ENCODE measurements at regions not wholly inside any gene's neighbourhood (a gene's known extent, or its start where the extent isn't known, plus 50 kb on each side); places are given as distances from the start of the nearest gene placed in this dataset.

DNA sequence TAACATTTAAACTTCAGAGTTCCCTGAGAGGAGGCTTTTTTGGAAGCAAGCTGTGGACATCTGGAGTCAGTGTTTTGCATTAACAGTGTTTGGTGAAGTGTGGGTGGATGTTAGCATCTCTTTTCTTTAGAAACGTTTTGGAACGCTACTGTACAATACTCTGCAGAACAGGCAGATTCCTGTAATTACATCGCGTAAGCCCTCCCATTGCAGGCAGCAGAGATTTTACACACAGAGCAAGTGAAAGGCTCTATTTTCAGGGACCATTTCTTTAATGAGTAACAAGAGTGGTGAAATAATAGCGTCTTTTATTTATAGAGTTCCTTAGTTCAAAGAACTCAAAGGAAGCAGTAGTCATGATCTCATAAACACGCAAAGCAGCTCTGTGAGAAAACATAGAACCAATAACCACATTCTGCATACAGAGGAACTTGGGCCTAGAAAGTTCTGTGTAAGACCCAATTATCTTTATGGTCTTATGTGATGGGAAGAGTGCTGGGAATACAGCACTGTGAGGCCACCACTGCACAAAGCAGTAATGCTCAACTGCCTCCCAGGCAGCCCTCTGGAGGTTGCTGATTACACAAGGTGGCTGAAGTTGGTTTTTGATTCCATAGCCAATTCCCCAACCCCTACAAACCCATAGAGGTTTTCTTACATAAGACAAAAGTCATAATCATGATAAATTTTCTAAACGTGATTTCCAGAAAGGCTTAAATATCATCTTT, 298.7 kb upstream of the EPHA5 start:
- no peaks in the 10 kb centered on the region for H3K36me3 Mint-ChIP-seq (ENCODE audit: low read depth)
- H3K27ac Mint-ChIP-seq = no peak overlapping the region
- H3K27me3 Mint-ChIP-seq (ENCODE audit: low read depth) = no peaks in the 10 kb centered on the region
- peaks cover 2% of the 10 kb centered on the region for H3K9me3 Mint-ChIP-seq
- H3K4me1 Mint-ChIP-seq (ENCODE audit: low read depth) = no peaks in the 10 kb centered on the region
- CTCF ChIA-PET = no interaction called here
- no peak for DNase-seq
- intact Hi-C loops (cut with micrococcal nuclease) = no loop called here
- H3K4me3 Mint-ChIP-seq = no peak overlapping the region

- Mint-ChIP-seq H3K27ac (no peak overlapping the region), H3K27me3 (ENCODE audit: low read depth) (no peaks in the 10 kb centered on the region), H3K4me1 (ENCODE audit: low read depth) (no peaks in the 10 kb centered on the region), H3K4me3 (no peak overlapping the region), H3K36me3 (ENCODE audit: low read depth) (no peaks in the 10 kb centered on the region), H3K9me3 (peaks cover 7% of the 10 kb centered on the region)
- CTCF ChIA-PET = interaction anchor here (0.6 kb wide), 1 partner anchor 975 kb away, joined by 4 read pairs; no protein-coding TSS in a partner anchor
- DNase-seq = no peak
- intact Hi-C loops (cut with micrococcal nuclease) = no loop called here
Observed at GRCh38 chr4:65960751-65961150, 290.5 kb upstream of the EPHA5 start.

- H3K36me3 Mint-ChIP-seq (ENCODE audit: low read depth) = no peaks in the 10 kb centered on the region
- intact Hi-C loops (cut with micrococcal nuclease) = no loop called here
- H3K9me3 Mint-ChIP-seq = peaks cover 11% of the 10 kb centered on the region
- no peak overlapping the region for H3K27ac Mint-ChIP-seq
- no peaks in the 10 kb centered on the region for H3K27me3 Mint-ChIP-seq (ENCODE audit: low read depth)
- H3K4me3 Mint-ChIP-seq = no peak overlapping the region
- no peaks in the 10 kb centered on the region for H3K4me1 Mint-ChIP-seq (ENCODE audit: low read depth)
- DNase-seq = no peak
- CTCF ChIA-PET = no interaction called here
Observed at GRCh38 chr4:65954416-65954815, 284.1 kb upstream of the EPHA5 start.

DNA sequence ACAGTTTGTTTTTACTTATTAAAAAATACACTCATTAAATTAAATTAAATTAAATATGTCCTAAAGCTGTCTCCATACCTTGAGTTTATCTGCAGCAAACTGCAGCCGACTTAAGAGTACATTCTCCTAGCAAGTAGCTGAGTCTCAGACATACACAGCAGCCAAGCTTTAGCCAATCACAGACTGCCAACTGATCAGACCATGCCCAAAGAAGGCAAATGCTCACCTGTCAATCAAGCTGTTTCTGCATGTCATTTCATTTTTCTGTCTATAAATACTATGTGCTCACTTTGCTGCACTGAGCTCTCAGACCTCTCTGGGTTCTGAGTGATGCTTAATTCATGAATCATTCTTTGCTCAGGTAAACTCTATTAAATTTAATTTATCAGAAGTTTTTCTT, 280.9 kb upstream of the EPHA5 start:
- Mint-ChIP-seq H3K27ac (no peak overlapping the region), H3K36me3 (ENCODE audit: low read depth) (no peaks in the 10 kb centered on the region), H3K4me3 (no peak overlapping the region), H3K4me1 (ENCODE audit: low read depth) (no peaks in the 10 kb centered on the region), H3K27me3 (ENCODE audit: low read depth) (no peaks in the 10 kb centered on the region), H3K9me3 (peaks cover 7% of the 10 kb centered on the region)
- DNase-seq = no peak
- intact Hi-C loops (cut with micrococcal nuclease) = no loop called here
- CTCF ChIA-PET = no interaction called here

- CTCF ChIA-PET = no interaction called here
- no peaks in the 10 kb centered on the region for H3K27me3 Mint-ChIP-seq (ENCODE audit: low read depth)
- no peak overlapping the region for H3K4me3 Mint-ChIP-seq
- intact Hi-C loops (cut with micrococcal nuclease) = no loop called here
- no peak overlapping the region for H3K27ac Mint-ChIP-seq
- no peak for DNase-seq
- H3K9me3 Mint-ChIP-seq = no peaks in the 10 kb centered on the region
- H3K36me3 Mint-ChIP-seq (ENCODE audit: low read depth) = no peaks in the 10 kb centered on the region
- H3K4me1 Mint-ChIP-seq (ENCODE audit: low read depth) = no peaks in the 10 kb centered on the region
Observed at GRCh38 chr4:65943076-65943475, 272.8 kb upstream of the EPHA5 start.

- no peaks in the 10 kb centered on the region for H3K36me3 Mint-ChIP-seq (ENCODE audit: low read depth)
Observed at GRCh38 chr4:65924843-65925242, 254.6 kb upstream of the EPHA5 start.

GRCh38 chr4:65923616-65924015, 253.3 kb upstream of the EPHA5 start:
- no peaks in the 10 kb centered on the region for H3K36me3 Mint-ChIP-seq (ENCODE audit: low read depth)
- H3K27me3 Mint-ChIP-seq (ENCODE audit: low read depth) = no peaks in the 10 kb centered on the region
- DNase-seq = no peak
- intact Hi-C loops (cut with micrococcal nuclease) = no loop called here
- CTCF ChIA-PET = interaction anchor here (0.6 kb wide), 1 partner anchor 133 kb away, joined by 3 read pairs; no protein-coding TSS in a partner anchor
- no peak overlapping the region for H3K4me3 Mint-ChIP-seq
- H3K4me1 Mint-ChIP-seq (ENCODE audit: low read depth) = no peaks in the 10 kb centered on the region
- H3K27ac Mint-ChIP-seq = no peak overlapping the region
- peaks cover 7% of the 10 kb centered on the region for H3K9me3 Mint-ChIP-seq

More at GRCh38 chr4:65924843-65925242, 254.6 kb upstream of the EPHA5 start:
- Mint-ChIP-seq H3K4me3 (no peak overlapping the region), H3K4me1 (ENCODE audit: low read depth) (no peaks in the 10 kb centered on the region), H3K27me3 (ENCODE audit: low read depth) (no peaks in the 10 kb centered on the region), H3K9me3 (peaks cover 9% of the 10 kb centered on the region), H3K27ac (no peak overlapping the region)
- intact Hi-C loops (cut with micrococcal nuclease) = no loop called here
- CTCF ChIA-PET = no interaction called here
- DNase-seq = no peak

- CTCF ChIA-PET = no interaction called here
- H3K4me1 Mint-ChIP-seq (ENCODE audit: low read depth) = no peaks in the 10 kb centered on the region
- H3K27me3 Mint-ChIP-seq (ENCODE audit: low read depth) = no peaks in the 10 kb centered on the region
- no peak overlapping the region for H3K4me3 Mint-ChIP-seq
- H3K9me3 Mint-ChIP-seq = peaks cover 10% of the 10 kb centered on the region
- no peak for DNase-seq
- H3K36me3 Mint-ChIP-seq (ENCODE audit: low read depth) = no peaks in the 10 kb centered on the region
- intact Hi-C loops (cut with micrococcal nuclease) = no loop called here
- H3K27ac Mint-ChIP-seq = no peak overlapping the region
Observed at GRCh38 chr4:65921180-65921579, 250.9 kb upstream of the EPHA5 start.

- Mint-ChIP-seq H3K4me1 (ENCODE audit: low read depth) (no peaks in the 10 kb centered on the region), H3K27me3 (ENCODE audit: low read depth) (no peaks in the 10 kb centered on the region), H3K4me3 (no peak overlapping the region), H3K9me3 (peaks cover 10% of the 10 kb centered on the region), H3K27ac (no peak overlapping the region), H3K36me3 (ENCODE audit: low read depth) (no peaks in the 10 kb centered on the region)
- CTCF ChIA-PET = no interaction called here
- intact Hi-C loops (cut with micrococcal nuclease) = no loop called here
- no peak for DNase-seq
Observed at GRCh38 chr4:65918872-65919271, 248.6 kb upstream of the EPHA5 start.

DNA sequence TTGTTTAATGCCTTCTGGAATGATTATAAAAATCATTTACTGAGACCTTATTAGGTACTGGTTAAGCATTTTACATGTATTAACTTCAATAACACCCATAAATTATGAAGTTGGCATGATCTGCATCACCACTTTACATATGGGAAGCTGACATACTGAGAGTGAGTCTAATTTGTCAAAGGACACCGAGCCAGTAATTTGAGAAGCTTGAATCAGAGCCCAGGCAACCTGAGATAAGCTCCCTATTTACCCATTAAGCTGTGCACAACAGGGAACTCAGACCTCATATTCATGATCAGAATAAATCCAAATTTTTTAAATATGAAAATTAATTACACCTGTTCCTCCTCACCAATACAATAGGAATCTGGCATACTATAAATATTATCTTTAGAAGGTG, 247.9 kb upstream of the EPHA5 start:
- no peak overlapping the region for H3K27ac Mint-ChIP-seq
- no peak overlapping the region for H3K4me3 Mint-ChIP-seq
- peaks cover 10% of the 10 kb centered on the region for H3K9me3 Mint-ChIP-seq
- intact Hi-C loops (cut with micrococcal nuclease) = no loop called here
- H3K36me3 Mint-ChIP-seq (ENCODE audit: low read depth) = no peaks in the 10 kb centered on the region
- no peaks in the 10 kb centered on the region for H3K4me1 Mint-ChIP-seq (ENCODE audit: low read depth)
- no peak for DNase-seq
- CTCF ChIA-PET = no interaction called here
- H3K27me3 Mint-ChIP-seq (ENCODE audit: low read depth) = no peaks in the 10 kb centered on the region

GRCh38 chr4:65917486-65917885, 247.2 kb upstream of the EPHA5 start:
- Mint-ChIP-seq H3K4me3 (no peak overlapping the region), H3K4me1 (ENCODE audit: low read depth) (no peaks in the 10 kb centered on the region), H3K9me3 (peaks cover 12% of the 10 kb centered on the region), H3K27me3 (ENCODE audit: low read depth) (no peaks in the 10 kb centered on the region), H3K27ac (no peak overlapping the region), H3K36me3 (ENCODE audit: low read depth) (no peaks in the 10 kb centered on the region)
- CTCF ChIA-PET = no interaction called here
- DNase-seq = no peak
- intact Hi-C loops (cut with micrococcal nuclease) = no loop called here

DNA sequence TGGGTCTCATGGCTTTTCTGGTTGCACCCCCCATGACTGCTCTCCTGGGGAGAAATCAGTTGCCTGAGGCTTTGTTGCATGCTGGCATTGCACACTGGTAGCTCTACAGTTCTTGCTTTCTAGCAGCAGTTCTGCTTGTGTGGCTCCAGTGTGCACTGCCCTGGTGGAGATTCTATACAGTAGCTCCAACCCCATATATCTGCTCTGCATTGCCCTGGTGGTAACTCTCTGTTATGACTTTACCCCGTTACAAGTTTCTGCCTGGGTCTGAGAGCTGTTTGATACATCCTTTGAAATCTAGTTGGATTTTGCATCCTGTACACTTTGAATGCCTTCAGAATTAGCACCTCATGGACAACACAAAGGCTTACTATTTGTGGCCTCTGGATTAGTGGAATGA, 241.4 kb upstream of the EPHA5 start:
- Mint-ChIP-seq H3K27ac (no peak overlapping the region), H3K4me1 (ENCODE audit: low read depth) (no peaks in the 10 kb centered on the region), H3K36me3 (ENCODE audit: low read depth) (no peaks in the 10 kb centered on the region), H3K4me3 (no peak overlapping the region), H3K27me3 (ENCODE audit: low read depth) (no peaks in the 10 kb centered on the region), H3K9me3 (peaks cover 3% of the 10 kb centered on the region)
- DNase-seq = no peak
- intact Hi-C loops (cut with micrococcal nuclease) = no loop called here
- CTCF ChIA-PET = no interaction called here

GRCh38 chr4:65893957-65894755, 223.9 kb upstream of the EPHA5 start:
- no peaks in the 10 kb centered on the region for H3K36me3 Mint-ChIP-seq (ENCODE audit: low read depth)
- intact Hi-C loops (cut with micrococcal nuclease) = no loop called here
- no peak overlapping the region for H3K4me3 Mint-ChIP-seq
- CTCF ChIA-PET = no interaction called here
- H3K27me3 Mint-ChIP-seq (ENCODE audit: low read depth) = no peaks in the 10 kb centered on the region
- DNase-seq = no peak
- H3K27ac Mint-ChIP-seq = no peak overlapping the region
- H3K9me3 Mint-ChIP-seq = peaks cover 7% of the 10 kb centered on the region
- H3K4me1 Mint-ChIP-seq (ENCODE audit: low read depth) = no peaks in the 10 kb centered on the region
